ENCODE measurements at regions not wholly inside any gene's neighbourhood (a gene's known extent, or its start where the extent isn't known, plus 50 kb on each side); places are given as distances from the start of the nearest gene placed in this dataset.
"Not testable (repeated sequence)": the region's sequence is repeated elsewhere in the genome, so short reads cannot be mapped to it uniquely, and the experiment has no call there.

DNA sequence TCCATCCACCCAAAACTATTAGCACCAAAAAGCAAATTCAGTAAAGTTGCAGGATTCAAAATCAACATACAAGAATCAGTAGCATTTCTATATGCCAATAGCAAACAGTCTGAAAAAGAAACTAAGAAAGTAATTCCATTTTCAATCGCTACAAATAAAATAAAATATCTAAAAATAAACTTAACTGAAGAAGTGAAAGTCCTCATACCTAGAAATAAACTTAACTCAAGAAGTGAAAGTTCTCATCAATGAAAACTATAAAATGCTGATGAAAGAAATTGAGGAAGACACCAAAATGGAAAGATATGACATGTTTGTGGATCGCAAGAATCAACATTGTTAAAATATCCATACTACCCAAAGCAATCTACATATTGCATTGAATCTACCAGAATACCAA, 103.0 kb upstream of the ARID1B start:
- no peak for DNase-seq
- Mint-ChIP-seq H3K9me3 (peaks cover 22% of the 10 kb centered on the region), H3K4me1 (ENCODE audit: low read depth) (no peaks in the 10 kb centered on the region), H3K36me3 (ENCODE audit: low read depth) (no peaks in the 10 kb centered on the region), H3K27me3 (peaks cover 8% of the 10 kb centered on the region), H3K4me3 (no peak overlapping the region), H3K27ac (no peak overlapping the region)

DNA sequence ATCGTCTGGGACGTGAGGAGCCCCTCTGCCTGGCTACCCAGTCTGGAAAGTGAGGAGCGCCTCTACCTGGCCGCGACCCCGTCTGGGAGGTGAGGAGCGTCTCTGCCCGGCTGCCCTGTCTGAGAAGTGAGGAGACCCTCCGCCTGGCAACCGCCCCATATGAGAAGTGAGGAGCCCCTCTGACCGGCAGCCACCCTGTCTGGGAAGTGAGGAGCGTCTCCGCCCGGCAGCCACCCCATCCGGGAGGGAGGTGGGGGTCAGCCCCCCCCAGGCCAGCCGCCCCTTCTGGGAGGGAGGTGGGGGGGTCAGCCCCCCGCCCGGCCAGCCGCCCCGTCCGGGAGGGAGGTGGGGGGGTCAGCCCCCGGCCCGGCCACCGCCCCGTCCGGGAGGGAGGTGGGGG, 107.1 kb upstream of the ARID1B start:
- not testable (repeated sequence) for H3K4me3 Mint-ChIP-seq; H3K4me1 Mint-ChIP-seq (ENCODE audit: low read depth); H3K27ac Mint-ChIP-seq; H3K36me3 Mint-ChIP-seq (ENCODE audit: low read depth); DNase-seq
- Mint-ChIP-seq H3K27me3 (peaks cover 16% of the 10 kb centered on the region), H3K9me3 (peaks cover 16% of the 10 kb centered on the region)

DNA sequence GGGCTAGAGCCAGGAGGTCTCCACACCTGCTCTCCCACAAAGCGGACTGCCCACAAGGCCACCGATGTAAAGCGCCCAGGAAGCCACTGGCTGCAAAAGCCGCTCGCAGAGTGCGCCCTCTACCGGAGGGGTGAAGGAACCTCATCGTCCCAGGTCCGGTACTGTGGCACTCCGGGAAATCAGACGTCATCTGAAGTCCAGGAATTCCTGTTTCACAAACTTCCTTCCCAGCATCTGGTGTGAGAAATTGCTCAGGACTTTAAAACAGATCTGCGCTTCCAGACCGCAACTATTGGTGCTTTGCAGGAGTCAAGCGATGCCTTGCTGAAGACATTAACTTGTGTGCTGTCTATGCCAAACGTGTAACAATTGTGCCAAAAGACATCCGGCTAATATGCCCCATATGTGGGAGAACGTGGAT, 115.1 kb upstream of the ARID1B start:
- Mint-ChIP-seq H3K4me1 (ENCODE audit: low read depth) (peaks cover 10% of the 10 kb centered on the region), H3K27me3 (peaks cover 6% of the 10 kb centered on the region), H3K36me3 (ENCODE audit: low read depth) (no peaks in the 10 kb centered on the region), H3K27ac (no peak overlapping the region), H3K4me3 (no peak overlapping the region), H3K9me3 (no peaks in the 10 kb centered on the region)
- no peak for DNase-seq

DNA sequence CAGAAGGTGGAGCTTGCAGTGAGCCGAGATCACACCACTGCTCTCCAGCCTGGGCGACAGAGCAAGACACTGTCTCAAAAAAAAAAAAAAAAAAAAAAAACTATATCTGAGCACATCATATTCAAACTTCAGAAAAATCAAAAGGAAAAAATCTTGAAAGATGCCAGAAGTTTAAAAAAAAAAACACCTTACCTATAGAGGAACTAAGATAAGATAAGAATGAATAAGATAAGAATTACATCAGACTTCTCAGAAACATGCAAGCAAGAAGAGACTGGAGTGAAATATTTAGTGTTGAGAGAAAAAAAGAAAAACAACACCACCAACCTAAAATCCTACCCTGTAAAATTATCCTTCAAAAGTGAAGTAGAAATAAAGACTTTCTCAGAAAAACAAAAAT, 116.8 kb upstream of the ARID1B start:
- Mint-ChIP-seq H3K9me3 (no peaks in the 10 kb centered on the region), H3K4me3 (no peak overlapping the region), H3K4me1 (ENCODE audit: low read depth) (peaks cover 10% of the 10 kb centered on the region), H3K36me3 (ENCODE audit: low read depth) (no peaks in the 10 kb centered on the region), H3K27ac (no peak overlapping the region), H3K27me3 (no peaks in the 10 kb centered on the region)
- DNase-seq, result no peak

DNA sequence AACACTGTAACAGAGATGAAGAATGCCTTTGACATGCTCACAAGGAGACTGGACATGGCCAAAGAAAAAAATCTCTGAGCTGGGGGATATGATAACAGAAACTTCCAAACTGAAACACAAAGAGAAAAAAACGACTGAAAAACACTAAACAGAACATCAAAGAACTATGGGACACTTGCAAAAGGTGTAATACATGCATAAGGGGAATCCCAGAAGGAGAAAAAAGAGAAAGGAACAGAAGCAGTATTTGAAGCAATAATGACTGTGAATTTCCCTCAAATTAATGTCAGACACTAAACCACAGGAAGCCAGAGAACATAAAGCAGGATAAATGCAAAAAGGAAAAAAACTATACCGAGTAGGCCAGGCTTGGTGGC, 117.4 kb upstream of the ARID1B start:
- H3K9me3 Mint-ChIP-seq, result no peaks in the 10 kb centered on the region
- H3K4me3 Mint-ChIP-seq, result no peak overlapping the region
- H3K36me3 Mint-ChIP-seq (ENCODE audit: low read depth), result no peaks in the 10 kb centered on the region
- no peak for DNase-seq
- H3K27ac Mint-ChIP-seq, result no peak overlapping the region
- H3K4me1 Mint-ChIP-seq (ENCODE audit: low read depth), result peaks cover 10% of the 10 kb centered on the region
- no peaks in the 10 kb centered on the region for H3K27me3 Mint-ChIP-seq

DNA sequence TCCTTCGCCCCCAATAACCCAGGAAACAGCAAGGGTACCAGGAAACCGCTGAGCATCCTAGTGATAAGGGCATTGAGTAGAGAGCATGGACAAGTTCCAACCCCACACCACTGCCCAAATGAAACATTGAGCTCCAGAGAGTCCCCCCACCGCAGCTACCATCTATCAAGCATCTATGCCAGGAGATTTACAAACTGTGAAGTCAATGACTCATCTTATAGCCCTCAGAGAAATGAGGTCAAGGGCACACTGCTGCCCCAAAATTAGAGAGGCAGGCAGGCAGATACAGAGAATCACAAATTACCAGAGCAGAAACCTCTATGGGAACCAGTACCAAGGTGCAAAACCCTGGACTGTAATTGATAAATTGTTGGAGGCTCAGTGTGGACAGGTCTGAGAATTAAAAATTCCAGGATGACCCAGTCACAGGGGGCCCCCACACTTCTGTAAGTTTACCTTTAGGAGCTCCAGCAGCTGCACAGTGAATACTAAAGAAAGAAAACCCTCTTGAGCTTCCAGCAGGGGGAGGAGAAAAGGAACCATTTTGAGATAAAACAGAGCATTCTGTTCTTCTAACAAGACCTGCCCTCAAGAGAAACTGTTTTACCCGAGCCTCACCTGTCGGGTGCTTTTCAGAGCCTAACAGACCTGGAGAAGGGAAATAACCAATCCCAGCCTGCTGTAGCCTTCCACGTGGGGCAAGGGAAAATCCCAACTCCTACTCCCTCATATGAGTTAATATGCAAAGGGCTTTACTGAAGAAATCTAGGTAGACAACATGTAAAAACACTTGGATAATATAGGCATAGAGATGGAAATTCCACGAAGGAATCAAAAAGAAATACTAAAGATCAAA, 118.0 kb upstream of the ARID1B start:
- no peak overlapping the region for H3K27ac Mint-ChIP-seq
- H3K27me3 Mint-ChIP-seq, result no peaks in the 10 kb centered on the region
- no peak for DNase-seq
- H3K4me3 Mint-ChIP-seq, result no peak overlapping the region
- no peaks in the 10 kb centered on the region for H3K36me3 Mint-ChIP-seq (ENCODE audit: low read depth)
- peaks cover 10% of the 10 kb centered on the region for H3K4me1 Mint-ChIP-seq (ENCODE audit: low read depth)
- no peaks in the 10 kb centered on the region for H3K9me3 Mint-ChIP-seq

DNA sequence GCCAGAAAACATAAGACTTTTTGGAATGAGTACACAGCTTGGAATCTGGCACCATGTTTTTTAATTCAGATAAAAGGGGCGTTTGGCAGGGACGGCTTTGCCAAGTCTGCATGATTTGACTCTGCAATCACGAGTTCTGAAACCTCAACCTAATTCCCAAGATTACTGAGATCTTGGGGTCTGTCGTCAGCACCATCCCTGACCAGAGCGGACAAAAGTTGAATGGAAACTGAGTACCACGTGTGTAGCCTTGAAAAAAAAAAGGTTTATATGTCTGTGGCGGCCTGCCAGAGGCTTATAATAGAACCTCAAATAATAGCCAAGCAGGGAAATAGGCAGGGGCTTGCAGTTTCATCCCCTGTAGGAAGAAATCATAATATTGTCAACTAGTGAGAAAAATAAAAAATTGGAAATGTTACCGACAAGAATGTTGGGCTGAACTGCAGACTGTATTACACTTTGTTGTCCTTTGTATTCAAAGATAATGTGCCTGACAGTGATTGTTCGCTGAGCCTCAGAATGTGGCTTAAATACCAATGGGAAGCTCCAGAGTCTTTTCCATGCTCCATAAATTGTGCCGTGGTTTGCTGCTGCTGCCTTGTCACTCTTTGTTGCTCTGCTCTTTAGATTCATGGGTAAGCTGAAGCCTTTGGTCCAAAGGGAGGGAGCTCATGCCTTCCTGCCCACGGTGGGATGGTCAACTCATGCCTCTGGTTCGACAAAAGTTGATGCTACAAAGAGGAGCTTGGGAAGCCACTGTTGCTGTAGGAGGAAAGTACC, 118.8 kb upstream of the ARID1B start:
- no peak for DNase-seq
- Mint-ChIP-seq H3K9me3 (no peaks in the 10 kb centered on the region), H3K27ac (no peak overlapping the region), H3K4me1 (ENCODE audit: low read depth) (peaks cover 10% of the 10 kb centered on the region), H3K36me3 (ENCODE audit: low read depth) (no peaks in the 10 kb centered on the region), H3K4me3 (no peak overlapping the region), H3K27me3 (no peaks in the 10 kb centered on the region)

DNA sequence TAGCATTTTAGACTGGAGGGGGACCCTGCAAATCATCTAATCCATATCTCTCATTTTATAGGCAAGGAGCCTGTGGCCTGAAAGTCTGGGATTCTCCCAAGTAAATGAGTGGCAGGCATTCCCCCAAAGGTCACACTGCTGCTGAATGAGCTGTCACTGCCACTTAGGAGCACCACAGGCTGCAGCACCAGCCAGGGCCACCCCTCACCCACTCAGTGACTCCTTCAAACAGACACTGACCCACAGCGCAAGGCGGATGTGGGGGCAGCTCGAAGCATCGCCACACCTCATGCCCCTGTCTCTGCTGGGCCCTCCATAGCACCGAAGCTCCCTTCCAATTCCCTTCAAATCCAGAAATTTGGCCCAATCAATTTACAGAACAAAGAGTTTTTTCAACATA, 119.9 kb upstream of the ARID1B start:
- Mint-ChIP-seq H3K9me3 (no peaks in the 10 kb centered on the region), H3K4me1 (ENCODE audit: low read depth) (peaks cover 10% of the 10 kb centered on the region)

DNA sequence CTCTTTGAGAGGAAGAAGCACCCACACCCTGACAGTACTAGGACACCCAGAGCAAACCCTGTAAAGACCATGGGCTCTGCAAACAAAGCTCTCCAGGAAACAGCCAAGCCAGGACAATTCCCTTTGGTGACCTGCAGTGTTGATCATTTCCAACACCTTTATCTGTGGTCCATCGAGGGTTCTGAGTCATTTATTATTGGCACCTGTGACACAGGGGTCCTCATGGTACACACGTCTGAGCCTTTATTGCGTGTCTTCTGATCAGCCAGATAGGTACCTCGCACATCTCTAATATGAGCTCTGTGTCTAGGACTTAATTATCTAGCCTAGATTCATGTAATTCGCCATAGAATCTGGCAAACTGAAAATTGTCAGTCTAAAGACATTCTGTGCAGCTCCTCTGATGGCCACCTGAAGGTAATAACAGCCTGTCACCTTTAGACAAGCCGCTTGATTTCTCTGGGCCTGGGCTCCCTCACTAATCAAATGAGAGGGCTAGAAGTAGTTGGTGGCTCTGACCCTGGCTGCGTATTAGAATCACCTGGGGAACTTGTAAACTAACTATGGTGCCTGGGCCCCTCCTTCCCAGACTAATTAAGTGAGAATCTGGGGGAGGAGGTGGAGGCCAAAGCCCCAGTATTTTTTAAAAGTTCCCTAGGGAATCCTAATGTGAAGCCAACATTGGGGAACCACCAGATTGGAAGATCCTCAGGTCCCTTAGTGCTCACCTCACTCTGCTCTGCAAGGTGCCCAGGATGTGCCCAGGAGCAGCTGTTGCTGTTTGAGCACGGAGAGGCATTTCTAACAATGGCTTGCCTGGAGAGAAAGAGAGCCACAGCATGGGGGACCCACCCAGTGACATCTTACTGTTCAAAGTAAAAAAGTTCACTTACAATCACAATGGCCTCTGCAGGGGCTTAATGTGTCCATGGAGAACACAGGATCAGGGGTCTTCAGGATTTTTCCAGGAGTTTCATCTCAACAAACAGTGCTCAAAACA, 122.0 kb upstream of the ARID1B start:
- H3K36me3 Mint-ChIP-seq (ENCODE audit: low read depth), result no peaks in the 10 kb centered on the region
- H3K4me3 Mint-ChIP-seq, result no peak overlapping the region
- peaks cover 9% of the 10 kb centered on the region for H3K4me1 Mint-ChIP-seq (ENCODE audit: low read depth)
- no peaks in the 10 kb centered on the region for H3K9me3 Mint-ChIP-seq
- no peak for DNase-seq
- H3K27ac Mint-ChIP-seq, result no peak overlapping the region
- H3K27me3 Mint-ChIP-seq, result no peaks in the 10 kb centered on the region

More for the DNA sequence above, 119.9 kb upstream of the ARID1B start:
- Mint-ChIP-seq H3K27ac (no peak overlapping the region), H3K4me3 (no peak overlapping the region), H3K27me3 (no peaks in the 10 kb centered on the region), H3K36me3 (ENCODE audit: low read depth) (no peaks in the 10 kb centered on the region)
- DNase-seq, result no peak

DNA sequence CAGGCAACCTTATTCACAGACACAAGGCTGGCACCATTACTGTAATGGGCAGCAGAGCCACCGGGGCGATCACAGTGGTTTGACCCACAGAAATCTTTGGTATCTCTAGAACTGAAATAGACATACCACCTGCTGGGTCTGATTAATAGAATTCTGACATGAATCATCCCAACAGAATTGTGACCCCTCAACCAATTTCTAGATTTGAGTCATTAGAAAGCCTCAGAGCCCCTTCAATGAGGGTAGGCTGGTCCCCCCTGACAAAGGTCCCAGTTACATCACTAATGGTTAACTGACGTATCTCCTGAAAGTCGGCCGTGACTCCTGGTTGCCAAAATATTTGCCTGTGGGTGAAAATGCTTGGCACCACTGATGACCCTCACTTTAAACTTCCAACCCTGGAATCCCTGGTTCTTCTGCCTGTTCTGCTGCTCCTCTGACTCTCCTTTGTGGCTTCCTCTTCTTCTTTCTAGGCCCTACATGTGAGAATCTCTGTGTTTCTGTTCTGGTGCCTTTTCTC, 124.9 kb upstream of the ARID1B start:
- Mint-ChIP-seq H3K9me3 (no peaks in the 10 kb centered on the region), H3K36me3 (ENCODE audit: low read depth) (no peaks in the 10 kb centered on the region), H3K4me1 (ENCODE audit: low read depth) (peaks cover 10% of the 10 kb centered on the region), H3K27ac (no peak overlapping the region), H3K4me3 (no peak overlapping the region), H3K27me3 (peaks cover 15% of the 10 kb centered on the region)
- no peak for DNase-seq

DNA sequence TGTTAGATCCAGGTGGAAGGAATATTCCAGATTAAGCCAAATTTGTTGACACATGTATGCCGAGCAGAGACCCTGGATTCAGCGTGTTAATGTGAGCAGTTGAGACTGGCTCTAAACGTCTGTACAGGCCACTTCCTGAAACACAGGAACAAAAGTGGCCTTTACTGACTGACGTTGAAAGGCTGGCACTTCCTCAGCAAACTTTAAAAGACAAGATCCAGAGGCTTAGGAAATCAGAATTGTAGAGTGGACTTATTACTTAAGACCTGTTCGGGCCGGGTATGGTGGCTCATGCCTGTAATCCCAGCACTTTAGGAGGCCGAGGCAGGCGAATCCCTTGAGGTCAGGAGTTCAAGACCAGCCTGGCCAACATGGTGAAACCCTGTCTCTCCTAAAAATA, 125.7 kb upstream of the ARID1B start:
- Mint-ChIP-seq H3K27ac (no peak overlapping the region), H3K36me3 (ENCODE audit: low read depth) (no peaks in the 10 kb centered on the region), H3K27me3 (peaks cover 22% of the 10 kb centered on the region), H3K4me1 (ENCODE audit: low read depth) (peaks cover 17% of the 10 kb centered on the region), H3K4me3 (no peak overlapping the region), H3K9me3 (no peaks in the 10 kb centered on the region)
- no peak for DNase-seq

DNA sequence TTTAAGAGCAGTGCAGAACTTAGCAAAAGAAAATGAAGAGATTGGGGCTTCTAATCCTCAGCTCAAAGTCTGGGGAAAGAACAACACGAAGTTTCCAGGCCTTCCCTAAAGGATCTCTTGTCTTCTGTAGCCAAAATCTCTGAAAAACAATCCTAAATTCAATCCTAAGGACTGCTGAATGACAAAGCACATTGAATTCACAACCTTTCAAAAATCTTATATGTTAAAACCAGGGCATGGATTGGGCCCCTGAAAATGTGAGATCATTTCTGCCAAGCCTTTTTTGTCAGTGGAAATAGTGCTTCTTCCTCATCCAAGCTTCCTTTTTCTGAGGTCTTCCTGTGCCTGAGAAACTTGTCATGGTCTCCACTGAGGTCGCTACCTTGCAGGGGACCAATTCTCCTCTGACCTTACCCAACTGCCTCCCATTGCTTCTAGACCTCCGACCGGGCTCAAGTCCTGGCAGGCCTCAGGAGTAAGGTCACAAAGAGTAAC, 126.2 kb upstream of the ARID1B start:
- H3K36me3 Mint-ChIP-seq (ENCODE audit: low read depth), result no peaks in the 10 kb centered on the region
- no peak for DNase-seq
- no peak overlapping the region for H3K27ac Mint-ChIP-seq
- H3K4me3 Mint-ChIP-seq, result no peak overlapping the region
- H3K27me3 Mint-ChIP-seq, result peaks cover 25% of the 10 kb centered on the region
- H3K9me3 Mint-ChIP-seq, result no peaks in the 10 kb centered on the region
- peaks cover 17% of the 10 kb centered on the region for H3K4me1 Mint-ChIP-seq (ENCODE audit: low read depth)

DNA sequence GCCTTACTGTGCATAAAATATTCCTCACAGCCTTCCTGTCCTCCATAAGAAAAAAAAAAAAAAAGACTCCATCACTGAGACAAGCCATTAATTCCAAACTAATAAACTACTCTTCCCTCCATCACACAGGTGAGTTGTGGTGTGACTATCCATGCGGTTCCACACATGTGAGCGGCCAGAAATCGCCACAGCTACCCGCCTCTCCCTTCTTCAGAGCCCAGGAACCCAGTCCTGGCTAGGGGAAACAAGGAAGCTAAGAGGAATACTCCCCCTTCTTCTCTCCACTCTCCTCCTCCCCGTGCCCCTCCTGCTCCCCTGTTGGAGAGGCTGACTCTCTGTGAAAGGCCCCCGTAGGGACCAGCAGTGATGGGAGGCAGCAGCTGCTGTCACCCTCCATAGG, 128.6 kb upstream of the ARID1B start:
- H3K4me3 Mint-ChIP-seq, result no peak overlapping the region
- no peaks in the 10 kb centered on the region for H3K9me3 Mint-ChIP-seq
- H3K27me3 Mint-ChIP-seq, result peaks cover 34% of the 10 kb centered on the region
- H3K4me1 Mint-ChIP-seq (ENCODE audit: low read depth), result peaks cover 17% of the 10 kb centered on the region
- no peak for DNase-seq
- H3K36me3 Mint-ChIP-seq (ENCODE audit: low read depth), result no peaks in the 10 kb centered on the region
- no peak overlapping the region for H3K27ac Mint-ChIP-seq

DNA sequence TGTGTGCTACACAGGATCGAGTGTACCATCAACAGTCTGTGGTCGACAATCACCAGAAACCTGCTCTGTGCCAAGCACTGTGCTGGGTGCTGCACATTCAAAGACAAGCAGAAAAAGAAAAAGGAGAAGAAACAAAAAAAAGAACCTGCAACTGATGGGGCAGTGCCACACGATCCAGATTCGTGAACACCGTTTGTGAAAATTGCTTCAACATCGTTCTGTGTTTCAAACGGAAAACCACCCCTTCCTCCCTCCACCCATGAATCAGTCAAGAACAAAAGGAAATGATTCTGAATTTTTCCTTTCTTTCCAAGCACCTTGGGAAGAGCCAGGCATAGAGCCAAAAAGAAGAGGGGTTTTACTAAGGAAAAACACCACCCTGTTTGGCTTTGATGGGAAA, 129.2 kb upstream of the ARID1B start:
- Mint-ChIP-seq H3K27me3 (peaks cover 34% of the 10 kb centered on the region), H3K9me3 (no peaks in the 10 kb centered on the region), H3K27ac (no peak overlapping the region), H3K4me3 (no peak overlapping the region), H3K4me1 (ENCODE audit: low read depth) (peaks cover 17% of the 10 kb centered on the region), H3K36me3 (ENCODE audit: low read depth) (no peaks in the 10 kb centered on the region)
- no peak for DNase-seq

All from activated T-cell treated with anti-CD3 and anti-CD28 coated beads, Interleukin-2, amount 50 U/mL, for 24 hours (primary cell).